ENCODE measurements at regions not wholly inside any gene's neighbourhood (a gene's known extent, or its start where the extent isn't known, plus 50 kb on each side); places are given as distances from the start of the nearest gene placed in this dataset.

DNA sequence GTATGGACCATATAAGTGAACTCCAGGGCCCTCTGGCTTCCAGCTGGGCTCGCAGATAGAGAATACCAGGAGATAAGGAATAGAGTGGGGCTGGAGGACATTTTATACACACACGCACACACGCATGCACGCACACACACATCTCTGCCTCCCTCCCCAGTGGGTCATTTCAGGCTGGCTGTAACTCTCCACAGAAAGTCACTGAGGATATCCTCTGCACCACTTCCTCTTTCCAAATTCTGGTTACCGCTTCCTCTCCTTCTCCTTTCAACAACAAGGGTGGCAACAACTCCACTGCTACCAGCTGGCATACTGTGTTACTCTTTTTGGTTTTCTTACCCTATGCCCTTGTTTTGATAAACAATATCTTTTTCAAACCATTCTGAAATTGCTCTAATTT is 280.2 kb downstream of the COL12A1 start:
- intact Hi-C loops (cut with micrococcal nuclease) (no loop called here), in situ Hi-C loops (cut with MboI) (no loop called here)
- ChIA-PET POLR2A (no interaction called here), CTCF (ENCODE audit: low intra/inter-chr PET ratio) (no interaction called here)
- H4K20me1 ChIP-seq (replicated peaks; ENCODE audit: control insufficient read depth, insufficient read depth, low read length): no peaks in the 10 kb centered on the region
- no peaks in the 10 kb centered on the region for H3K36me3 ChIP-seq (ENCODE audit: control insufficient read depth, insufficient read depth, low read length)
- H3K4me1 ChIP-seq (replicated peaks in 1 of 2; ENCODE audit: control insufficient read depth in 2 of 2, insufficient read depth in 2 of 2, low read length in 2 of 2): no peaks in the 10 kb centered on the region
- H3K27ac ChIP-seq (ENCODE audit: extremely low read depth, low read depth, low read length): no peak overlapping the region
- no peak overlapping the region for H3K4me2 ChIP-seq (ENCODE audit: insufficient read depth, low read length)
- H3K79me2 ChIP-seq (ENCODE audit: control insufficient read depth, insufficient read depth, low read length): no peaks in the 10 kb centered on the region
- H3K4me3 ChIP-seq: no peak overlapping the region
- DNase-seq (ENCODE audit: extremely low read depth in 1 of 4, low spot score in 3 of 4) (no peak), ATAC-seq (no peak), FAIRE-seq (no peak)
- no TSS peak for BruUV-seq (replicated peaks)
- no peaks in the 10 kb centered on the region for H3K9me3 ChIP-seq (replicated peaks; ENCODE audit: control insufficient read depth, insufficient read depth, low read depth, low read length)
- TF ChIP-seq SPI1 (IDR thresholded peaks at IDR 0.05; ENCODE audit: borderline replicate concordance, low read depth, low read length) (0 out of 2 replicates have a peak, but pooled peaks have one; percentile 26), HSF4 (CRISPR knock-in tag; IDR thresholded peaks at IDR 0.05; ENCODE audit: borderline replicate concordance) (no peak), SMAD2 (IDR thresholded peaks at IDR 0.05; ENCODE audit: low read depth, low read length) (no peak), CAMTA2 (CRISPR knock-in tag; conservative IDR thresholded peaks at IDR 0.05) (no peak)
- WGBS (ENCODE audit: insufficient coverage, low coverage, missing lambda C conversion rate): 0% methylated on average over 5 of the region's 5 CpGs
- no peak overlapping the region for H3K9ac ChIP-seq (ENCODE audit: insufficient read depth in 1 of 2, low read depth in 2 of 2, low read length in 2 of 2)
- H3K9me1 ChIP-seq (ENCODE audit: control insufficient read depth, insufficient read depth, low read length): no peaks in the 10 kb centered on the region
- no peak overlapping the region for H2AFZ ChIP-seq (ENCODE audit: low read depth, low read length)
- H3K27me3 ChIP-seq (ENCODE audit: control insufficient read depth in 2 of 2, insufficient read depth in 2 of 2, low read length in 2 of 2): no peaks in the 10 kb centered on the region

DNA sequence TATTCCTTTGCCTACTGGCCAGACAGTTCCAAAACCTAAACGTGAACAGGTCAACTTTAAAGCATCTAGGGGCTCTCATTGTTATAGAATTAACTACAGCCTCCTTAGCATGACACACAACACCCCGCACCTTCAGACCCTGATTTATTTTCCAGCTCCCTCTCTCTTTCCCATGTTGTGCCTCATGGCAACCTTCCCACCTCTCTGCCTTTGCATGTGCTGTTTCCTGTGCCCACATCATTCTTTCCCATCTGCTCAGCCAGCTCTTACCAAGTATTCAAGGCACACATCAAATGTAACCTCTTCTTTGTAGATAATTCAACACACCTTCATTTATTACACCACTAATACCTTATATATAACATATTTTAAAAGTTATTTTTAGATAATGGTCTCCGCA is 291.0 kb downstream of the COL12A1 start:
- Histone ChIP-seq H3K9me3 (replicated peaks; ENCODE audit: control insufficient read depth, insufficient read depth, low read depth, low read length) (no peaks in the 10 kb centered on the region), H3K4me2 (ENCODE audit: insufficient read depth, low read length) (no peak overlapping the region), H3K36me3 (ENCODE audit: control insufficient read depth, insufficient read depth, low read length) (no peaks in the 10 kb centered on the region), H3K27ac (ENCODE audit: extremely low read depth, low read depth, low read length) (no peak overlapping the region), H3K79me2 (ENCODE audit: control insufficient read depth, insufficient read depth, low read length) (no peaks in the 10 kb centered on the region), H4K20me1 (replicated peaks; ENCODE audit: control insufficient read depth, insufficient read depth, low read length) (no peaks in the 10 kb centered on the region), H2AFZ (ENCODE audit: low read depth, low read length) (no peak overlapping the region), H3K9ac (ENCODE audit: insufficient read depth in 1 of 2, low read depth in 2 of 2, low read length in 2 of 2) (no peak overlapping the region), H3K4me3 (no peak overlapping the region), H3K27me3 (ENCODE audit: control insufficient read depth in 2 of 2, insufficient read depth in 2 of 2, low read length in 2 of 2) (no peaks in the 10 kb centered on the region), H3K9me1 (ENCODE audit: control insufficient read depth, insufficient read depth, low read length) (no peaks in the 10 kb centered on the region), H3K4me1 (replicated peaks in 1 of 2; ENCODE audit: control insufficient read depth in 2 of 2, insufficient read depth in 2 of 2, low read length in 2 of 2) (no peaks in the 10 kb centered on the region)
- no TSS peak for BruUV-seq (replicated peaks)
- in situ Hi-C loops (cut with MboI): no loop called here
- 0% methylated on average over 3 of the region's 3 CpGs for WGBS (ENCODE audit: insufficient coverage, low coverage, missing lambda C conversion rate)
- CTCF ChIA-PET (ENCODE audit: low intra/inter-chr PET ratio): no interaction called here
- POLR2A ChIA-PET: no interaction called here
- ATAC-seq (no peak), FAIRE-seq (no peak), DNase-seq (ENCODE audit: extremely low read depth in 1 of 4, low spot score in 3 of 4) (no peak)
- intact Hi-C loops (cut with micrococcal nuclease): no loop called here
- no peak for TF ChIP-seq SAFB2 (IDR thresholded peaks at IDR 0.05; ENCODE audit: borderline replicate concordance, low read depth, low read length, severe bottlenecking)
- TF ChIP-seq TSC22D4 (tag; IDR thresholded peaks at IDR 0.05): no peak
- TF ChIP-seq FOXM1 (IDR thresholded peaks at IDR 0.05; ENCODE audit: low read depth): no peak
- no peak for TF ChIP-seq FOXM1 (CRISPR knock-in tag; IDR thresholded peaks at IDR 0.05; ENCODE audit: low read depth)
- TF ChIP-seq, protein P1, sequence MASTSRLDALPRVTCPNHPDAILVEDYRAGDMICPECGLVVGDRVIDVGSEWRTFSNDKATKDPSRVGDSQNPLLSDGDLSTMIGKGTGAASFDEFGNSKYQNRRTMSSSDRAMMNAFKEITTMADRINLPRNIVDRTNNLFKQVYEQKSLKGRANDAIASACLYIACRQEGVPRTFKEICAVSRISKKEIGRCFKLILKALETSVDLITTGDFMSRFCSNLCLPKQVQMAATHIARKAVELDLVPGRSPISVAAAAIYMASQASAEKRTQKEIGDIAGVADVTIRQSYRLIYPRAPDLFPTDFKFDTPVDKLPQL (IDR thresholded peaks at IDR 0.05; ENCODE audit: extremely low read depth, insufficient read length): no peak
- TF ChIP-seq RHOXF2B (CRISPR knock-in tag; conservative IDR thresholded peaks at IDR 0.05): no peak
- TF ChIP-seq, protein P2, sequence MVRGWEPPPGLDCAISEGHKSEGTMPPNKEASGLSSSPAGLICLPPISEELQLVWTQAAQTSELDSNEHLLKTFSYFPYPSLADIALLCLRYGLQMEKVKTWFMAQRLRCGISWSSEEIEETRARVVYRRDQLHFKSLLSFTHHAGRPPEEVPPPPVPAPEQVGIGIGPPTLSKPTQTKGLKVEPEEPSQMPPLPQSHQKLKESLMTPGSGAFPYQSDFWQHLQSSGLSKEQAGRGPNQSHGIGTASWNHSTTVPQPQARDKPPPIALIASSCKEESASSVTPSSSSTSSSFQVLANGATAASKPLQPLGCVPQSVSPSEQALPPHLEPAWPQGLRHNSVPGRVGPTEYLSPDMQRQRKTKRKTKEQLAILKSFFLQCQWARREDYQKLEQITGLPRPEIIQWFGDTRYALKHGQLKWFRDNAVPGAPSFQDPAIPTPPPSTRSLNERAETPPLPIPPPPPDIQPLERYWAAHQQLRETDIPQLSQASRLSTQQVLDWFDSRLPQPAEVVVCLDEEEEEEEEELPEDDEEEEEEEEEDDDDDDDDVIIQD (CRISPR knock-in tag; IDR thresholded peaks at IDR 0.05): no peak

All from K562 (cell line).